A549 (cell line): ENCODE measurements at regions not wholly inside any gene's neighbourhood (a gene's known extent, or its start where the extent isn't known, plus 50 kb on each side); places are given as distances from the start of the nearest gene placed in this dataset.

Source experiments
- ESRRA ChIP-seq: fragments of 150-350 bp; IDR thresholded peaks from 2 replicates; pipeline ENCODE4 v1.6.1; 2014; ENCODE audit warnings: mild to moderate bottlenecking, low read length, borderline replicate concordance
- JUN ChIP-seq, 2 experiments: fragments of >200 bp; sonication (Bioruptor Twin); formaldehyde crosslinking; IDR thresholded peaks; 2 replicates in 1 of 2; 3 replicates in 1 of 2; pipeline ENCODE4 v1.6.1; 2016 to 2017
- MYC ChIP-seq: IDR thresholded peaks from 2 replicates; pipeline ENCODE4 v1.6.1; 2012; ENCODE audit warnings: mild to moderate bottlenecking, inconsistent platforms, low read length, improper control_type of control experiment, borderline replicate concordance
- POLR2AphosphoS2 ChIP-seq: conservative IDR thresholded peaks from 2 replicates; pipeline ENCODE4 v1.6.1; 2012; ENCODE audit warnings: low read length, improper control_type of control experiment, inconsistent platforms
- RNF2 ChIP-seq: fragments of 200-600 bp; sonication (generic); IDR thresholded peaks from 2 replicates; pipeline ENCODE4 v1.6.1; 2016; ENCODE audit warnings: low read depth, mild to moderate bottlenecking, antibody characterized with exemption, moderate library complexity, borderline replicate concordance
- TF ChIP-seq, protein P1 (sequence below): fragments of >200 bp; sonication (Bioruptor Twin); formaldehyde crosslinking; IDR thresholded peaks from 3 replicates; pipeline ENCODE4 v1.5.1; 2016

DNA sequence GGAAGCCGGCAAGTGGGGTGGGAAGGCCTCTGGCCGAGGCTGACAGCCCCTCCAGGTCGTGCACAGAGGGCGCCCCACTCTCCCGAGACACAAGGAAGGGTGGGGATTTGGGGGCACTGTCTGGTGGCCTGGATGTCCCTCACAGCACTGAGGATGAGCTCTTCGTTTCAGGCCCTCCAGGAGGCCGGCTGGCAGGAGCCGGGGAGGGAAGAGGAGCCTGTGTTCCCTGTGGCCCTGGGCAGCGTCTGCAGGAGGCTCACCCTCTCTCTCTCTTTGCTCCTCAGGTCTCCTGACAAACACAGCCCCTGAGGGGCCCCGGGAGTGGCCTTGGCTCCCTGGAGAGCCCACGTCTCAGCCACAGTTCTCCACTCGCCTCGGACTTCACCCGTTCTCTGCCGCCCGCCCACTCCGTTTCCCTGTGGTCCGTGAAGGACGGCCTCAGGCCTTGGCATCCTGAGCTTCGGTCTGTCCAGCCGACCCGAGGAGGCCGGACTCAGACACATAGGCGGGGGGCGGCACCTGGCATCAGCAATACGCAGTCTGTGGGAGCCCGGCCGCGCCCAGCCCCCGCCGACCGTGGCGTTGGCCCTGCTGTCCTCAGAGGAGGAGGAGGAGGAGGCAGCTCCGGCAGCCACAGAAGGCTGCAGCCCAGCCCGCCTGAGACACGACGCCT, 1078.0 kb downstream of the BRD1 start:
- TF ChIP-seq RNF2 (no peak), POLR2AphosphoS2 (no peak), MYC (no peak), JUN (IDR thresholded peaks at IDR 0.05) (no peak), ESRRA (no peak)
- TF ChIP-seq, protein P1, sequence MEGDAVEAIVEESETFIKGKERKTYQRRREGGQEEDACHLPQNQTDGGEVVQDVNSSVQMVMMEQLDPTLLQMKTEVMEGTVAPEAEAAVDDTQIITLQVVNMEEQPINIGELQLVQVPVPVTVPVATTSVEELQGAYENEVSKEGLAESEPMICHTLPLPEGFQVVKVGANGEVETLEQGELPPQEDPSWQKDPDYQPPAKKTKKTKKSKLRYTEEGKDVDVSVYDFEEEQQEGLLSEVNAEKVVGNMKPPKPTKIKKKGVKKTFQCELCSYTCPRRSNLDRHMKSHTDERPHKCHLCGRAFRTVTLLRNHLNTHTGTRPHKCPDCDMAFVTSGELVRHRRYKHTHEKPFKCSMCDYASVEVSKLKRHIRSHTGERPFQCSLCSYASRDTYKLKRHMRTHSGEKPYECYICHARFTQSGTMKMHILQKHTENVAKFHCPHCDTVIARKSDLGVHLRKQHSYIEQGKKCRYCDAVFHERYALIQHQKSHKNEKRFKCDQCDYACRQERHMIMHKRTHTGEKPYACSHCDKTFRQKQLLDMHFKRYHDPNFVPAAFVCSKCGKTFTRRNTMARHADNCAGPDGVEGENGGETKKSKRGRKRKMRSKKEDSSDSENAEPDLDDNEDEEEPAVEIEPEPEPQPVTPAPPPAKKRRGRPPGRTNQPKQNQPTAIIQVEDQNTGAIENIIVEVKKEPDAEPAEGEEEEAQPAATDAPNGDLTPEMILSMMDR: no peak
